Loucy (cell line): ENCODE measurements at regions not wholly inside any gene's neighbourhood (a gene's known extent, or its start where the extent isn't known, plus 50 kb on each side); places are given as distances from the start of the nearest gene placed in this dataset.

Source experiments
- EZH2phosphoT487 ChIP-seq: fragments of 200-600 bp; IDR thresholded peaks from 2 replicates; pipeline ENCODE4 v1.6.1; 2018; ENCODE audit warnings: antibody characterized with exemption, mild to moderate bottlenecking, moderate library complexity, borderline replicate concordance
- TF ChIP-seq, protein P1 (sequence below): fragments of 200-600 bp; sonication (generic); conservative IDR thresholded peaks from 2 replicates; pipeline ENCODE4 v1.5.1; 2014; ENCODE audit warnings: mild to moderate bottlenecking, antibody characterized with exemption, low read length

DNA sequence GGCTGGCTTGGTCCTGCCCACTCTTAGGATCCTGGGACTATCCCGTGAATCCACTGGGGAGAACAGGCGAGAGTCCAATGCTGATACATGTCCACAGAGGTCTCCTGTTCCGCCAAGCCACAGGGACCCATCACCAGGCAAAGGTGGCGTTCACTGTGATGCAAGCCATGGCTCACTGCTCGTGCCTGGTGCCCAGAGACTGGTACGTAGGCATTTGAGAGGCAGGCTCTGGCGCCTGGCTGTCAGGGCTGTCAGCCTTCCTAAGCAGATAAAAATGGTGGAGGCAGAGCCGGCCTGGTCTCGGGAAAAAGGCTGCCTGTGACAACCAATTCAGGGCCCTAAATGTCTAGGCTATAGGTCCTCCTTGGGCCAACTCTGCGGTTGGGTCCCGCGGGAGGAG lies 2329.0 kb downstream of the TP53TG3F start:
- TF ChIP-seq, protein P1, sequence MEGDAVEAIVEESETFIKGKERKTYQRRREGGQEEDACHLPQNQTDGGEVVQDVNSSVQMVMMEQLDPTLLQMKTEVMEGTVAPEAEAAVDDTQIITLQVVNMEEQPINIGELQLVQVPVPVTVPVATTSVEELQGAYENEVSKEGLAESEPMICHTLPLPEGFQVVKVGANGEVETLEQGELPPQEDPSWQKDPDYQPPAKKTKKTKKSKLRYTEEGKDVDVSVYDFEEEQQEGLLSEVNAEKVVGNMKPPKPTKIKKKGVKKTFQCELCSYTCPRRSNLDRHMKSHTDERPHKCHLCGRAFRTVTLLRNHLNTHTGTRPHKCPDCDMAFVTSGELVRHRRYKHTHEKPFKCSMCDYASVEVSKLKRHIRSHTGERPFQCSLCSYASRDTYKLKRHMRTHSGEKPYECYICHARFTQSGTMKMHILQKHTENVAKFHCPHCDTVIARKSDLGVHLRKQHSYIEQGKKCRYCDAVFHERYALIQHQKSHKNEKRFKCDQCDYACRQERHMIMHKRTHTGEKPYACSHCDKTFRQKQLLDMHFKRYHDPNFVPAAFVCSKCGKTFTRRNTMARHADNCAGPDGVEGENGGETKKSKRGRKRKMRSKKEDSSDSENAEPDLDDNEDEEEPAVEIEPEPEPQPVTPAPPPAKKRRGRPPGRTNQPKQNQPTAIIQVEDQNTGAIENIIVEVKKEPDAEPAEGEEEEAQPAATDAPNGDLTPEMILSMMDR = no peak
- no peak for TF ChIP-seq EZH2phosphoT487
